ENCODE measurements at regions not wholly inside any gene's neighbourhood (a gene's known extent, or its start where the extent isn't known, plus 50 kb on each side); places are given as distances from the start of the nearest gene placed in this dataset.

DNA sequence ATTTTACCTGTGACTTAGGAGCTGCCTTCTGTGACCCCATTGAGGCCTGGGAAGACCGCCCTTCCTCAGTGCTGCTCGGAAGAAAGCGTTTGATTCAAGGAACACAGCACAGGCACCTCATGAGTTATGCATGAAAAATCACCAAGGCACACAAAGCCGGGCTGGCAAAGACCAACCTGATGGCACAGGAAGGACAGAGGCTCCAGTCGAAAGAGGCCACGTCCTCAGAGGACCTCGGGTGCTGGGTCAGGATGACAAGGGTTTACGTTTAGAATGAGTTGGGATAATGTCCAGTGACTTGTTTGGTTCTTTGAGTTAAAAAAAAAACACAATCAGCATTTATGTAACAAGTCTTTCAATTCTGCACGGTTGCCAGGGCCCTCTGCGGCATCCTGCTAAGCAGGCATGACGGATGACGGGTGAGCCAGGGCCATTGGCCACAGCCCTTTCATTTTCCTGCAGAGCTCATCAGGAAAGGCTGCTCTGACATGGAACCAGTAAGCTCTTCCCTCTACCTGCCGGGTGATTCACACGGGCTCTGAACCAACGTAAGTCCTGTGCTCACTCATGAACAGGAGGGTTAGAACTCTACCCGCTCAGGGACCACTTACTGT lies 112.8 kb downstream of the DACT2 start:
- TF ChIP-seq, protein P1, sequence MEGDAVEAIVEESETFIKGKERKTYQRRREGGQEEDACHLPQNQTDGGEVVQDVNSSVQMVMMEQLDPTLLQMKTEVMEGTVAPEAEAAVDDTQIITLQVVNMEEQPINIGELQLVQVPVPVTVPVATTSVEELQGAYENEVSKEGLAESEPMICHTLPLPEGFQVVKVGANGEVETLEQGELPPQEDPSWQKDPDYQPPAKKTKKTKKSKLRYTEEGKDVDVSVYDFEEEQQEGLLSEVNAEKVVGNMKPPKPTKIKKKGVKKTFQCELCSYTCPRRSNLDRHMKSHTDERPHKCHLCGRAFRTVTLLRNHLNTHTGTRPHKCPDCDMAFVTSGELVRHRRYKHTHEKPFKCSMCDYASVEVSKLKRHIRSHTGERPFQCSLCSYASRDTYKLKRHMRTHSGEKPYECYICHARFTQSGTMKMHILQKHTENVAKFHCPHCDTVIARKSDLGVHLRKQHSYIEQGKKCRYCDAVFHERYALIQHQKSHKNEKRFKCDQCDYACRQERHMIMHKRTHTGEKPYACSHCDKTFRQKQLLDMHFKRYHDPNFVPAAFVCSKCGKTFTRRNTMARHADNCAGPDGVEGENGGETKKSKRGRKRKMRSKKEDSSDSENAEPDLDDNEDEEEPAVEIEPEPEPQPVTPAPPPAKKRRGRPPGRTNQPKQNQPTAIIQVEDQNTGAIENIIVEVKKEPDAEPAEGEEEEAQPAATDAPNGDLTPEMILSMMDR (IDR thresholded peaks at IDR 0.05; ENCODE audit: low read depth, low read length) = no peak
- no peaks in the 10 kb centered on the region for H3K27me3 ChIP-seq
- no peak overlapping the region for H3K27ac ChIP-seq
- H3K9me3 ChIP-seq (ENCODE audit: low read depth) = no peaks in the 10 kb centered on the region
- H3K4me1 ChIP-seq (ENCODE audit: low read depth) = no peaks in the 10 kb centered on the region
- H3K4me3 ChIP-seq = no peak overlapping the region
- no peaks in the 10 kb centered on the region for H3K36me3 ChIP-seq
- DNase-seq (ENCODE audit: low read depth in 1 of 2, low spot score in 1 of 2) = no peak

DNA sequence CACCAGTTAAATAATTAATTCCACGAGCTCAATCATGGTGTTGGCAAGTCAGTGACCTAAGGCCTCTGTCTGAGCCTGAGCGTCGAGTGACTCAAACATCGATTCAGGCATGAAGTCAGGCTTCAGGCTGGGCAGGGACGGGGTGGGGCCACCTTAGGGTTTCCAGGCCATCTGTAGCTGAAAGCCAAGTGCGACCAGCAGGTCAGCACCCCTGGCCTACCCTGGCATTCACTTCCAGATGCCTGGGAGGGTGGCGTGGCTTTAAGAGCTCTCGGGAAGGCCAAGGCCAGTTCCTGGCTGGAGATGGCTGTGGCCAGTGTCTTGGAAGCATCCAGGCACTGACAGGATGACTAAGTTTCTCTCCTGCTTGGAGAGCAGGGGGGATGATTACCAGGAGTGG lies 113.4 kb downstream of the DACT2 start:
- no peaks in the 10 kb centered on the region for H3K9me3 ChIP-seq (ENCODE audit: low read depth)
- TF ChIP-seq, protein P1 (IDR thresholded peaks at IDR 0.05; ENCODE audit: low read depth, low read length) = no peak
- no peak overlapping the region for H3K4me3 ChIP-seq
- no peaks in the 10 kb centered on the region for H3K4me1 ChIP-seq (ENCODE audit: low read depth)
- no peaks in the 10 kb centered on the region for H3K27me3 ChIP-seq
- no peak overlapping the region for H3K27ac ChIP-seq
- DNase-seq (ENCODE audit: low read depth in 1 of 2, low spot score in 1 of 2) = peak in 1 of 2 donors; percentile 17
- no peaks in the 10 kb centered on the region for H3K36me3 ChIP-seq

DNA sequence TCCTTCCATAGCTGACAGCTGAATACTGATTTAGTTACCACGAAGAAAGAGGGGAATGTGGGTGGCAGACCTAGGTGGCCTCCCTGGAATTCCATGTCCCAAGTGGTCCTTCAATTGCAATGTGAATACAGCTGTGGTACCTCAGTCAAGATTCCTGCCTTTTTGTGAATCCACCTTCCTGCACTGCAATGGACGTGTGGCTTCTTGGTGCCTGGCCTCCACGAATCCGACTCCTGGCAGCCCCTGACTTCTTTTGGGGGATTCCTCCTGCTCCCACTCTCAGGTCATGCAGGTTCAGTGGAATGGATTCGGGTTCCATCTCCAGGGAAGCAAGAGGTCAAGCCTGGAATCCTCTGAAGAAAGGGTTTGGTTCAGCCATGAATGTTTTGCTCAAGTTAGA lies 117.8 kb downstream of the DACT2 start:
- H3K9me3 ChIP-seq (ENCODE audit: low read depth) = no peaks in the 10 kb centered on the region
- TF ChIP-seq, protein P1 (IDR thresholded peaks at IDR 0.05; ENCODE audit: low read depth, low read length) = no peak
- H3K4me1 ChIP-seq (ENCODE audit: low read depth) = no peaks in the 10 kb centered on the region
- no peaks in the 10 kb centered on the region for H3K27me3 ChIP-seq
- no peak for DNase-seq (ENCODE audit: low read depth in 1 of 2, low spot score in 1 of 2)
- no peak overlapping the region for H3K4me3 ChIP-seq
- no peak overlapping the region for H3K27ac ChIP-seq
- H3K36me3 ChIP-seq = no peaks in the 10 kb centered on the region

DNA sequence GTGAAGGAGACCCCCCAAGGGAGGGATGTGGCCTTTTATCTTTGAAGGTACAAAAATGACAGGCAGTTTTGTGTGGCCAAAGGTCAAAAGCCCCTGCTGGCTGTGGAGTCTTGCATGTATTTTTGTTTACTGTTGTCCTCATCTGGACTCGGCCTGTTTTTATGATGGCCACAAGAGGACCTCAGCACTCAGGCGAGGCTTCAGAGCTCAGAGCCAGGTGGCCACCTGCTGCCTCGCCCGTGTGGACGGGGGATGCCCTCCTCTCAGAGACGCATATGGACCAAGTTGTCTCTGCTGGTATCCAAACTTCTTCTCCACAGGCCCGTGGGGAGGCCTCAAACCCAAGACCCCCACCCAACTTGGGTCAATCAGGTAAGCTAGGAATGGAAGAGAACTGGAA lies 118.2 kb downstream of the DACT2 start:
- peak in 1 of 2 donors; percentile 17 for DNase-seq (ENCODE audit: low read depth in 1 of 2, low spot score in 1 of 2)
- Histone ChIP-seq H3K27ac (no peak overlapping the region), H3K4me3 (no peak overlapping the region), H3K36me3 (no peaks in the 10 kb centered on the region), H3K9me3 (ENCODE audit: low read depth) (no peaks in the 10 kb centered on the region), H3K4me1 (ENCODE audit: low read depth) (no peaks in the 10 kb centered on the region), H3K27me3 (no peaks in the 10 kb centered on the region)
- TF ChIP-seq, protein P1 (IDR thresholded peaks at IDR 0.05; ENCODE audit: low read depth, low read length) = peak; percentile 42

- H3K4me3 ChIP-seq = no peak overlapping the region
- no peak for DNase-seq (ENCODE audit: low read depth in 1 of 2, low spot score in 1 of 2)
- H3K9me3 ChIP-seq (ENCODE audit: low read depth) = no peaks in the 10 kb centered on the region
- H3K27ac ChIP-seq = no peak overlapping the region
- no peaks in the 10 kb centered on the region for H3K27me3 ChIP-seq
- TF ChIP-seq, protein P1 (IDR thresholded peaks at IDR 0.05; ENCODE audit: low read depth, low read length) = no peak
- no peaks in the 10 kb centered on the region for H3K36me3 ChIP-seq
- no peaks in the 10 kb centered on the region for H3K4me1 ChIP-seq (ENCODE audit: low read depth)
Observed at GRCh38 chr6:168200571-168201134, 118.9 kb downstream of the DACT2 start.

Data from cardiac muscle cell (in vitro differentiated cells and primary cell).